Stimulated activated CD8-positive, alpha-beta memory T cell treated with anti-CD3 and anti-CD28 coated beads, Interleukin-15, amount 100 ng/mL, for 24 hours (primary cell): ENCODE measurements at regions not wholly inside any gene's neighbourhood (a gene's known extent, or its start where the extent isn't known, plus 50 kb on each side); places are given as distances from the start of the nearest gene placed in this dataset.

ENCODE experiments used
- DNase-seq: peaks from one replicate; pipeline ENCODE4 v3.0.0-alpha.2; 2020; ENCODE audit warnings: low read depth

DNA sequence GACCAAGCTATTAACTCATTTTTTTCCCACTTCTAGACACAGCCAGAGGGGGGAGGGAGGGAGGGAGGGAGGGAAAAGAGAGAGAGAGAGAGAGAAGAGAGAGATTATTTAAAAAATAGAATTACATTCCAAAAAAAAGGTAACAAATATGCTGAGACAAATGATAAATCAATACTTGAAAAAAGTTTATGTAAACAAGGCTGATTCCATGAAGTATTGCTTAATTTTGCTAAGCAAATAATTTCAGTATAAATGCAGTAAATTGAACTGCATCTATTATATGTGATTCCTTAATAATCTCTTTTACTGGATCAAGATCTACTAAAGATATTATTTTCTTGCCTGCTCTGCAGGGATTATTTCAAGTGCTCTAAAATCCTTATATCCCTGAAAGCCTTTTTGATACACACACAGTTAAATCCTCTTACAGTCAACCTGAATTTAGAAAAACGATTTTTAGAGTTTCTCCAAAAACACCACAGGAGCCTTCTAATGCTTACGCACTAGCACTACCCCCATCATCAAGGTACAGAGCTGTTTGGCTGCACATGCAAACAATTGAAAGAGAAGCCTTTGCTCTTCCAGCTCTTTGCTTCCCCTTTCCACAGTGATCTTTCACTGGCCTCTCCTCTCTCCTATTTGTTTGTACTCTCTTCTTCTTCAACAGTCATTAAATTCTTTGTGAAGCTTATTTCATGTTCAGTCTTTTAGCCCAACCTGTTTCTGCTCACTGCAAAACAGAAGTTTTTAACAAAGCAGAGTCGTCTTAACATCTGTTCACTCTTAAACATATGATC is 426.3 kb upstream of the FAM241A start:
- DNase-seq = no peak

DNA sequence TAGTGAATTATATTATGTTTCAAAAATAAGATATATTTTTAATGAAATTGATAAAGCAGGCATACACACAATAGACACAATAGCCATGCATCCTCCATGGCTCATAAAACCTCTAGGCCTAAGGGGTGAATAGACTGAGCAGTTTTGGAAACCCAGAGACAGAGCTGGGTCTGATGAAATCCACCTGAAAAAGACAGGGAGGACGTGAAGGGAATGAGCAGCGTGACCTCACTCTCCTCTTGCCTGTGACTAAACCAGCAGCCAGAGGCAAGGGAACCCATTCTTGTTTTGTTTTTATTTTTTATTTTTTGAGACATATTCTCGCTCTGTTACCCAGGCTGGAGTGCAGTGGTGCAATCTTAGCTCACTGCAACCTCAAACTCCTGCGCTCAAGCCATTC is 424.4 kb upstream of the FAM241A start:
- DNase-seq = no peak

DNA sequence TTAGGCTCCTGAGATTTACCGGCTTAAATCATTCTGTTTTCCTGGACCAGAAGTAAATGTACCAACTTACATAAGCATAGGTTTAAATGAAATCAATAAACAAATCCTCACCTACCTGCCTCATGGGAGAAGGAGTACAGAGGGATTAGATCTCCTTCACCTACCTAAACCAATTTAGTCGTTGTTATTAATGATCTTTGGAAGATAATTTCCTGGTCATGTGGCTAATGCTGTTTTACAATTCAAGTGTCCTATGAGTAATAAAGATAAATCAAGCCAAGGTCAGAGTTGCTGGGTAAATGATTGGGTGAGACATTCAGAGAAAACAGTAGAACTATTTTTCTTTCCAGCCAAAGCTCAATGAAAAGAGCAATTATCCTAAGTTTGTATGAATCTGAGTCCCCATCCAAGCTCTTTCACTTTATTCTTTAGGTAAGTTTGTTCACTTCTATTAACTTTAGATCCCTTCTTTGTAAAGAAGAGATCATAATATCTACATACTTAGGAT is 423.0 kb upstream of the FAM241A start:
- no peak for DNase-seq

DNA sequence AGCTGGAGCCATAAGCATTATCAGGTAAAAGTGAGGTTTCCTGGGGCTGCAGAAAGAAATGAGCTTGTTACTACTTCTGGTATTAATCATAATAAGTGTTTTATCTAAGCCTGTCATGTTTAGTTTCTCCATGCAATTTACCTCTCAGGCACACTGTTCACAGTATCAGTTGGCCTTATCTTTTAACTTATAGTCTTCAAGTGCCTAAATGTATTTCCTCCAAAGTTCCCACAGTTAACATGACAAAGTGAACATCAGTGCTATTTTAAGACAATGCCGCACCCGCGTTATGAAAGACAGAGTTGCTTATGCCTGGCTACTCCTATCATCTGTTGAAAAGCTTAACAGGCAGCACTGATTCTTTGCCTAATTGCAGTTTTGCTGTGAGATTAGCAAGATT is 408.7 kb upstream of the FAM241A start:
- DNase-seq = no peak

DNA sequence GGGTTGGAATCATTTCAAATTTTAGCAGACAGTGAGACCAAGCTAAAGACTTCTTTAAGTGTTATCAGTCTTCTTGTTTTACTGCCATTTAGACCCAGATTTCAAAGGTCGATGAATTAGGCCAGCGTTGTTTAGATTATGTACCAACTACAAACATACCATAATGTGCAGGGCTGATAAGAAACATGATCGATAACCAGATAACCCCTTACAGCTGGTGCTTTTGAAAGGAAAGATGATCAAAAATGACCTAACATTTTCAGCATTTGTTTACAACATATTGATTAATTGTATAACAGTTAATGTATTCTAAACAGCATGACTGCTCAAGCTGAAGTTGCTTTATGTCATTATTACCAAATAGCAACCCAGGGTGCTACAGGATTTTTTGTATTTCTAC is 400.4 kb upstream of the FAM241A start:
- DNase-seq = no peak

DNA sequence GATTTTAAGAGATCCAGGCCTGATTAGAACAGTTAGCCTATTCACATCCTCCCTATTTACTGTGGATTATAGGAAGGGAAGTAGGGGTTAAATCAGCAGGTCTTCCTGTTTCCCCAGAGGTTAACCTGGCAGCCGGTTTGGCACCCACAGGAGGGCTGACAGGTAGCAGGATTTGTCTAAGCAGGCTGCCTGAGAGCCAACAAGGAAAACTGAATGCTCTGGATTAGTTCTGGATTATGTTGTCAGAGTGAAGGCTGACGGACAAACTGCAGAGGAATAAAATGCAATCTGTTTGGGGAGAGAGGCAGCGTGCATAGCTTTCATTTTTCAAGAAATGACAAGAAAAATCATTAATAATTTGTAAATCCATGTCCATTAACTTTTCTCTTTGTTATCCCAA is 397.1 kb upstream of the FAM241A start:
- DNase-seq = no peak

DNA sequence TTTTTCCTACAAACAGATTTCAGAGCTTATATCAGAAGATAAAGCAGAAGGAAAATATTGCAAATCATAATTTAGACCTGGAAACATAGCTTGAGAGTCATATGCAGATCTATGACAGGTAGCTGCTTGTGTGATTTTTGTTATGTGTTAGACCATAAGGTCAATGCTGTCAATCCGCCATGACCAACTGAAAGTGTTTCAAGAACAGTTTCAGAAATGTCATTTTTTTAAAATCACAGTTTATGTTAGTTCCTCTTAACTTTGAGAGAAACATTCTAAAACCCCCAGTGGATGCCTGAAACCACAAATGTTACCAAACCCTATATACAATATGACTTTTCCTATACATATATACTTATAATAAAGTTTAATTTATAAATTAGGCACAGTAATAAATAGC is 391.3 kb upstream of the FAM241A start:
- DNase-seq = no peak

DNA sequence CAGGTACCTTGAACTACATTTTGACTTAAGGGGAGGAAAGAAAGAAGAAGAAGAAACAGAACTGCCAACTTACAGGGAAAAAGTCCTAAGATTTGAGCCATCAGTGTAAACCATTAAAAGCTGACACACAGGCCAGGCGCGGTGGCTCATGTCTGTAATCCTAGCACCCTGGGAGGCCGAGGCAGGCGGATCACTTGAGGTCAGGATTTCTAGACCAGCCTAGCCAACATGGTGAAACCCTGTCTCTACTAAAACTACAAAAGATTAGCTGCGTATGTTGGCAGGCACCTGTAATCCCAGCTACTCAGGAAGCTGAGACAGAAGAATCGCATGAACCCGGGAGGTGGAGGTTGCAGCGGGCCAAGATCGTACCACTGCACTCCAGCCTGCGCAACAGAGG is 389.7 kb upstream of the FAM241A start:
- no peak for DNase-seq

DNA sequence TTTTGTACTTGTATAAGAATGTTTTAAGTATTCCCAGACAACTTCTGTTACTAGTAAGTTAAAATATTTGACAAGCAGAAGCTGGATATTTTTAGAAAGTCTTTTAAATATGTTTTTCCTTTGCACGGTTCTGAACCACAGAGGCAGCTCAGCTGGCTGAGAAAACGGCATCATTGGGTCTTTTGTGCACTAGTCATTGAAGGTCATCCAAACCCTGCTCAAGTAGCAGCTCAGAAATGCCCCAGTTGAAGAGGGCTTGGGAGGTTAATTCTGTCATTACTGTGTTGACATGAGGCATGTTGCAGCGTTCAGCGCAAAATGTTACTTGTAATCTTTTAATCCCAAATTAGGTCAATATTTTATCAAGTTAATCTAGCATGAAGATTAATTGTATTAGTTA is 383.7 kb upstream of the FAM241A start:
- no peak for DNase-seq

DNA sequence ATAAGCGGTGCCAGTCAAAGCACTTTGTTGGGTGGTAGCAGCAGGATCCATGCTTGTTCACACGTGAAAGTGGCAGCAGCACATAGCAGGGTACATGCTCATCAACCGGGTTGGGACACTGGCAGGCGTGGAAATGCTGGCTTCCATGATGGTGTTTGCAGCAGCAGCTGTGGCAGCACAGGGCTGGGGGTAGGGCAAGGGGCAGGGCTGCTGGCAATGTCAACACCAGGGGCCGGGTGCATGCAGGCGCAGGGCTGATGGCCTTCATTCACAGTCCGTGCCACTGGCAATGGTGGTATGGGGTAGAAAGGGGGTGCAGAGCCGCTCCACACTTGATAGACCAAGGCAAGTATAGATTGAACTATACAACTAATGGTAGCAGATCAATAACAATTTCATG is 374.7 kb upstream of the FAM241A start:
- no peak for DNase-seq

DNA sequence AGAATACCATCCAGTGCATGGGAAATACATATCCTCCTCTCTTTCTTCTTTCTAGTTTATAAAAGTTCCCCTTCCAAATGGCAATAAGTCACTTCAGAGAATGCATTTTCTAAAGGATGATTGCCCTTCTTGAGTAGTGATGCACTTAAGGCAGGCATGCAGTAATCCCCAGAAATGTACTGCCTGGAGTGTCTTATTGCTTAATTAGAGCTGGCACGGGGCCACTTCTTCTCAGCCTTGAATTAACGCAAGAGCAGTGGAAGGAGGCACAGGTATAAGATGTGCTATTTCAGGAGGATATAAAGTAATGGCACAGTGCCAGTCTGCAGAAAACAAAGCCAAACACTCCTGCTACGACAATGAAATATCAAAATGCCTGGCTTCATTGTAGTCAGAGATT is 371.4 kb upstream of the FAM241A start:
- no peak for DNase-seq

DNA sequence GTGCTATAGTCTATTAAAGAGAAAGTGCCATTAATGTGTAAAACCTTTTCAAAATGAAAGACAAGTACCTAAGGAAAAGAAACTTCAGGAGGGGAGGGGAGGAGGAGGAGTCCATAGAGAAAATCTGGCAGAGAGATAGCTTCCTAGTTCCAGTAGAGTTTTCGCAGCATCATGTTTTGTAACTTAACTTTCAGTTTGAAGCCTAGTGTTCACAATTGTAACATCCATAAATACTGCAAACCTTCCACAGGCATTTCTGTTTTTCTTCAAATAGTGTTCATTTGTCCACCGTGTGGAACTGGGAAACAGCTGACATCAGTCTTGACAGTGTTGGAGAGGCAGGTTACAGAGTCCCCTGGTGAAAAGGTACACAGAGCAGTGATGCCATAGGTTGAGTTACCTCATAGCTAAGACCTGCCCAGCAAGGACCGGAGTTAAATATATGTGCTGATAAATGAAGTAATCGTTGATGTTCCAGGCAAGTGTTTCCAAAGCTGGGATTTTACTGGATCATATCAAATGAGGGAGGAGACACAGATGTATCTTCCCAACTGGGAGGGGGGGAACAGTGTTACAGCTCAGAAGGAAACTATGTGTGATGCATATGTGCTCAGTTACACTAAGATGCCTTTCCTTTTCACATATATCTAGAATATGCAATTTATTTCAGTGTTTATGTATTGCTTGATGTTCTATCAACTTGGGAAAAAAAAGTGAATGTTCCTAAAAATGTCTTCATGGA is 369.5 kb upstream of the FAM241A start:
- DNase-seq = no peak

DNA sequence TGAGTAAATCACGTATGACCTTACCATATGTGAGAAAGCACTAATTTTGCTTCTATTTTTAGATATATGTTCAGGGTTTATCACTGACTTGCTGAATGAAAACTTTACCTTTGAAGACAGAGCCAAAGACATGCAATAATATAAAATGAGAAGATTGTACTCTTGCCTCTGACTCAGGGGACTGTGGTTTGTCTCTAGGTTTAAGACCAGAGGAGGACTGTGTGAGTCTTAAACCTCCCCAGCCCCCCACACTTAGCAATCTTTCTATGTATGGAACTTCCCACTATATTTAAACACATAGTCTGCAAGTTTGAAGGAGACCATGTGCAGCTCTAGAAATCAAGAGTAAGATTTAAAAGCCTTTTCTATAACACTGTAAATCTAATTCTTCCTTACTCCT is 368.7 kb upstream of the FAM241A start:
- DNase-seq = no peak

DNA sequence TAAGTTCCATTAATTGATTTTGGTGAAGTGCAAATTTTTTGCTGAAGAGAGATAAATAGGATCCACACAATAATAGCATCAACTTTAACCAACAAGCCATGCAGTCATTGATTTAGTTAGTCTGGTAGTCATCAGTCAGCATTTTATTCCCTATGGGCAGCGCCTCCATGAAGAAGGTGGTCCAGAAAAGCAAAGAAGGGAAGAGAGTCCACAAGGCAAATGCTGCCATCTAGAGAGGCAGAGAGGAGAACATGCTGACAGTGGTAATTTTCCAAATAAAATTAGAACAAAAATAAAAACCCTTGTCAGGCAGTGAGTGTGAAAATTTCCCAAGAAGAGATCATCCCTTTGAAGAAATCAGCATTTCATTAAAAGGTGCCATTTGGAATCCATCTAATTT is 366.7 kb upstream of the FAM241A start:
- no peak for DNase-seq

DNA sequence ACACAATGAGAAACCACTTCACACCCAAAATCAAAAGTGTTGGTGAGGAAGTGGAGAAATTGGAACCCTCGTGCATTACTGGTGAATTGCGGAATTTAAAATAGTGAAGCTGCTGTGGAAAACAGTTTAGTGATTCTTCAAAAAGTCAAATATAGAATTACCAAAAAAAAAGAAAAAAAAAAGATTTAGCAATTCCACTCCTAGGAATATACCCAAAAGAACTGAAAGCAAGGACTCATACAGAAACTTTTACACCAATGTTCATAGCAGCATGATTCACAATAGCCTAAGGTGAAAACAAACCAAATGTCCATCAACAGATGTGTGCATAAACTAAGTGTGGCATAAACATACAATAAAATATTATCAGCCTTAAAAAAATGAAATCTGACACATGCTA is 364.3 kb upstream of the FAM241A start:
- DNase-seq = no peak

DNA sequence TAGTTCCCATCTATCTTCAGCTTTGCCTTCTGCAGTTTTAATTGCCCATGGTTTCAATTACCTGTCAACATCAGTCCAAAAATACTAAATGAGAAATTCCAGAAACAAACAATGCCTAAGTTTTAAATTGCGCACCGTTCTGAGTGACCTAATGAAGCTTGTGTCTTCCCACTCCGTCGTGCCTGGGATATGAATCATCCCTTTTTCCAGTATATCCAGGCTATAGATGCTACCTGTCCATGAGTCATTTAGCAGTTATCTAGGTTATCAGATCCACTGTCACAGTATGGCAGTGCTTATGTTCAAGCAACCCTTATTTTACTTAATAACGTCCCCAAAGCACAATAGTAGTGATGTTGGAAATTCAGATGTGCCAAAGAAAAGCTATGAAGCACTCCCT is 363.6 kb upstream of the FAM241A start:
- no peak for DNase-seq

DNA sequence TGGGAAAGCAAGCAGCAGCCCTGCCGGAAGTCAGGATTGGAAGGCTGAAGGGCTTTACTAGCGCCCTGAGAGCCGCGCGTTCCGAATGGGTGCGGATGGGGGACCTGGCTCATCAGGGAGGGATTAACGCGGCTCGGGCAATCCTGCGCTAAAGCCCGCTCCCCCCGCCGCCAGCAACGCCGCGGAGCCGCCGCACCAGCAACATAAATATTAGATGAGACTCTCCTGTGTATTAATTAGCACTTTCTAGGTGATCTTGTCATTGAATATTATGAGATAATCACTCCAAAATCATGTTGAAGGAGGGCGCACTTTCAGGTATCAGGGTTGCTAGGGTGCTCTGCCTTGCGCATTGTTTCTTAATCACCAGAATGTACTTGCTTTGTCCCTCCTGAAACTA is 357.2 kb upstream of the FAM241A start:
- no peak for DNase-seq

DNA sequence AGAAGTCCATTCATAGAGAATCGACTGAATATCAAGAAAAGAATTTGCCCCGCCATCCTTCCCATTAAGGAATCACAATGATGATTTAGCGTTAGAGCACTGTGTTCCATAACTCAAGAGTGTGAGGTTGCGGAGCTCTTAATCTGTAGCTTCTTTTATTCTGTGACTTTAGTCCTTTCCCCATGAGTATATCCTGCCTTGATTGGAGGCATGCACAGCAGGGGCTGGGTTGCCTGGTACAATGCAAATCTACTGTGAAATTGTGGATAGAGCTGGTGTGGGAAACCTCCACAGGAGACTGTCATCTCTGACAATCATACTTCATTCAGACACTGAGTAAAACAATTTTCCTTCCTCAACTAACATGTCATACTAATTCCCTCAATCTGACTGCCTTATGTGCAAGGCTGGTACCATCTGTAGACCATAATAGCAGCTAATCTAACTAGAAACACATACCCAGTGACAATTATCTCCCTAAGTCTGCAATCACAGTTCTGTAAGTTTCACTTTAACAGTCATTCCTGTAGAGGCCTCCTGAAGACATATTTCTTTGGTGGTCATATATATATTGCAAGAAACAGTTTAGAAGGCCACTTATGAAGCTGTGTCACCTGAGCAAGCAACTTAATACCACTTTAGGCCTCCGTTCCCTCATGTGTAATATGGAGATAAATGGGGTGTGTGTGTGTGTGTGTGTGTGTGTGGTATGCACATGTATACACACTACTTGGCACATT is 355.2 kb upstream of the FAM241A start:
- no peak for DNase-seq

DNA sequence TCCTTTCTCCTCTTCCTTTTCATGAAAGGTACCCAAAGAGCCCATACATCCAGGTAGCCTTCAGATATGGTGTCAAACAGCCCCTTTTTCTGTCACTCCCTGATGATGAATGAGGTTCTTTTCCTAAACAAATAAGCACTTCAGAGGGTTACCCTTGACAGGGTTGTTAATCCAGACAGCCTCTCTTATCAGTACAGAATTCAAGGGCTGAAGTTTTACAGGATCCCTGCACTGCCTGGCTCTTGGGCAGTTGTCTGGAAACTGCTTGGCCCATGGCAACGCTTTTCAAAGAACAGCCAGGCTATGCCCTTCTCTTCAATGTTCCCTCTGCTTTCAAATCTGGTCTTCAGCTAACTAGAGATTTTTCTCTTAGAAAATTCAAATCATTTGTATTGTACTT is 352.6 kb upstream of the FAM241A start:
- DNase-seq = no peak

DNA sequence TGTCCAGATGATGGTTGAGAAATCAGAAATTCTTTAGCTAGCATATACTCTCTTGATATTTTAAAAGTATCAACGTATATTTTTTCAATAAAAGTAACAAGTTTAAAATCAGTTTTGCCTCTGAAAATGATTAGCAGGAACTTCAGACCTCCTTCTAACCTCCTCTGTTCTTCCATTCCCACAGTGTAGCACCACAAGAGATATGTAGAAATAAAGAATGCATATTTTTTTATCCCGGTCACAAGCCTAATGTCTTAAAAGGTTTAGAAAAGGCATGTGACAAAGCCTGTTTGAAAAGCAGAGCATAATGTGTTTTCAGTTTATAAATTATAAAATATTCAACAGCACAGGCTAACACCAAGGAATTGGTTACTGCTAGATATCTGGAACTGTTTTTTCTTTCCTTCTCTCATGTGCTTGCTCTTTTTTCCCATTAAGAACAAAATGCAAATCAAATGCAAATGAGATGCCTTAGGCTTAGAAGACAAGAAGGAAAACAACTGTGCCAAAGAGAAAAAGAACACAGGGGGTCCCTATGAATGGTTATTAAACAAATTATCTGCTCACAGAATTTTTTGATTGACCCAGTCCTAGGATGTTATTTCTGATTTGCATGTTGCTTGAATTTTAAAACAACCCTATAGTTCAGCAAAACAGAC is 351.7 kb upstream of the FAM241A start:
- no peak for DNase-seq

DNA sequence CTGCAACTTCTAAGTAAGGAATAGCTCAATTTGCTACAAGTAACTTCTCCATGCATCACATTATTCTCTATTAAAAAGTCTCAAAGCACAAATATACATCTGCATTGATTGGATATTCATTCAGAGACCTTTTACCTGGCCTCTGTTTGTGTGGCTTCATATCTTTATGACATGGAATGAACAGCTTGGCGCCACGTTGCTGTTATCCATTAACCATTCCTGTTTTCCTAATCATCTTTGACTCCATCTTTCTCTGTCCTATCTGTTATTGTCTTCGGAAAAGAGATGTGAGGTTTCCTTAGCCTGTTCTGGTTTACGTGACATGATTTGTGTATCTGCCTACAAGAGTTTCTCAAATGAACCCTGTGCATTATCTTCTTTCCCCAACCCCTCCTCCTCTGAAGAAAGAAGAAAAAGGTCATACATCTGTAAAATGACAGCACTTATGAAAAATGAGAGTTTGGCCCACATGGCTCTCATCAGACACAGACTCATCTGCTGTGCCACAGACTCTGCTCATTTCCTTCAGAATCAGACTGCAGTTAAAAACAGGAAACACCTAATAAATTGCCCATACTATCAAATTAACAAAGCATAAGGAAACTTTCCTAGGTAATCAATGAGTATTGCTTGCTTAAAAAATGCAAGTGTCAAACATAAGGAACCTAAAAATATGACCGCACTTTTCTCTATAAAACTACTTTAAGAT is 347.6 kb upstream of the FAM241A start:
- DNase-seq = no peak

DNA sequence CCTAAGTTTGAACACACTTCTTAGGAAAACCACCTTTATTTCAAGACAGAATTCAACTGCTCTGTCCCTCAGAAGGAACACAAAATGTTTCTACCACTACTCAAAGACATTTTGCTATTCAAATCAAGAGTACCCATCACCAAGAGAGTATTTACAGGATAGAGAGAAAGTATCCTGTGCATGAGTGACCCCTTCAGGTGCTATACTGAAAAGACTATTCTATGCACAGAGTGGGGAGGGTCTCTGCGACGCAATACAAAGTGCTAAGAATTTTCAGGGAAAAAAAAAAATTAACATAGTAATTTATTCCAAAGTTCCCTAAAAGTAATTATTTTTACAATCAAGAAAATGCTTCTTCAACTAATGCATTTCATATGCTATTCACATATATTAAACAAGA is 346.4 kb upstream of the FAM241A start:
- no peak for DNase-seq
